ENCODE measurements at regions not wholly inside any gene's neighbourhood (a gene's known extent, or its start where the extent isn't known, plus 50 kb on each side); places are given as distances from the start of the nearest gene placed in this dataset.

DNA sequence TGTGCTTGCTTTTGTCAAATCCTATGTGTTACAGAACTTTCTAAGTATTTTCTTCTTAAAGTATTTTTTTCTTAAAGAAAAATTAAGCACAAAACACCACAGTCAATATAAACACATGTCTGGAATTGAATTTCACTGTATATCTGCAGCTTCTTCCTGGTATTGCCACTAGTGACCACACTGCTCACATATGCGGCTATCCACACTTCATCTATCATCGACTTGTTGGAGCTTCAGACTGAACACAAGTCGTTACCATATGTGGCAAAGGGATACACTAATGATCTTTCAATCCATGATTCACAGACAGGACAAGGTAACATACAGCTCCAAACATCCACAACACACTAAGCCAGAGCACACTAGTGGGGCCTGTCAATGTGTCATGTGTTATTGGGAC is 498.4 kb upstream of the ARGLU1 start:
- H3K79me2 ChIP-seq (replicated peaks; ENCODE audit: insufficient read depth, low read length) = no peaks in the 10 kb centered on the region
- no peak overlapping the region for H3K4me2 ChIP-seq (ENCODE audit: low read length)
- no peak overlapping the region for H3K9ac ChIP-seq (ENCODE audit: low read length)
- no peak overlapping the region for H3K27ac ChIP-seq (ENCODE audit: low read length)
- H3K4me3 ChIP-seq (ENCODE audit: low read length) = no peak overlapping the region
- no peaks in the 10 kb centered on the region for H3K36me3 ChIP-seq (ENCODE audit: insufficient read depth, low read length)
- H3K9me3 ChIP-seq (ENCODE audit: low read length) = no peaks in the 10 kb centered on the region
- H3K27me3 ChIP-seq (ENCODE audit: insufficient read depth, low read depth, low read length) = no peaks in the 10 kb centered on the region
- no peak overlapping the region for H2AFZ ChIP-seq (ENCODE audit: low read depth, low read length)
- H4K20me1 ChIP-seq (ENCODE audit: insufficient read depth) = no peaks in the 10 kb centered on the region
- H3F3A ChIP-seq (ENCODE audit: insufficient read depth, low read length, poor library complexity, severe bottlenecking) = no peaks in the 10 kb centered on the region
- H3K9me2 ChIP-seq (ENCODE audit: insufficient read depth, low read length) = no peaks in the 10 kb centered on the region
- TF ChIP-seq, protein P1, sequence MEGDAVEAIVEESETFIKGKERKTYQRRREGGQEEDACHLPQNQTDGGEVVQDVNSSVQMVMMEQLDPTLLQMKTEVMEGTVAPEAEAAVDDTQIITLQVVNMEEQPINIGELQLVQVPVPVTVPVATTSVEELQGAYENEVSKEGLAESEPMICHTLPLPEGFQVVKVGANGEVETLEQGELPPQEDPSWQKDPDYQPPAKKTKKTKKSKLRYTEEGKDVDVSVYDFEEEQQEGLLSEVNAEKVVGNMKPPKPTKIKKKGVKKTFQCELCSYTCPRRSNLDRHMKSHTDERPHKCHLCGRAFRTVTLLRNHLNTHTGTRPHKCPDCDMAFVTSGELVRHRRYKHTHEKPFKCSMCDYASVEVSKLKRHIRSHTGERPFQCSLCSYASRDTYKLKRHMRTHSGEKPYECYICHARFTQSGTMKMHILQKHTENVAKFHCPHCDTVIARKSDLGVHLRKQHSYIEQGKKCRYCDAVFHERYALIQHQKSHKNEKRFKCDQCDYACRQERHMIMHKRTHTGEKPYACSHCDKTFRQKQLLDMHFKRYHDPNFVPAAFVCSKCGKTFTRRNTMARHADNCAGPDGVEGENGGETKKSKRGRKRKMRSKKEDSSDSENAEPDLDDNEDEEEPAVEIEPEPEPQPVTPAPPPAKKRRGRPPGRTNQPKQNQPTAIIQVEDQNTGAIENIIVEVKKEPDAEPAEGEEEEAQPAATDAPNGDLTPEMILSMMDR (IDR thresholded peaks at IDR 0.05; ENCODE audit: poor library complexity, severe bottlenecking) = no peak
- TF ChIP-seq EZH2 (IDR thresholded peaks at IDR 0.05; ENCODE audit: borderline replicate concordance, insufficient read depth, low read length, poor library complexity, severe bottlenecking) (no peak), TAF1 (IDR thresholded peaks at IDR 0.05; ENCODE audit: low read depth) (no peak), SMC3 (conservative IDR thresholded peaks at IDR 0.05; ENCODE audit: poor library complexity) (no peak), EP300 (conservative IDR thresholded peaks at IDR 0.05; ENCODE audit: poor library complexity, severe bottlenecking) (no peak), POLR2AphosphoS5 (IDR thresholded peaks at IDR 0.05) (no peak), RAD21 (conservative IDR thresholded peaks at IDR 0.05) (no peak), MXI1 (conservative IDR thresholded peaks at IDR 0.05; ENCODE audit: poor library complexity, severe bottlenecking) (no peak)
- TF ChIP-seq, protein P2, sequence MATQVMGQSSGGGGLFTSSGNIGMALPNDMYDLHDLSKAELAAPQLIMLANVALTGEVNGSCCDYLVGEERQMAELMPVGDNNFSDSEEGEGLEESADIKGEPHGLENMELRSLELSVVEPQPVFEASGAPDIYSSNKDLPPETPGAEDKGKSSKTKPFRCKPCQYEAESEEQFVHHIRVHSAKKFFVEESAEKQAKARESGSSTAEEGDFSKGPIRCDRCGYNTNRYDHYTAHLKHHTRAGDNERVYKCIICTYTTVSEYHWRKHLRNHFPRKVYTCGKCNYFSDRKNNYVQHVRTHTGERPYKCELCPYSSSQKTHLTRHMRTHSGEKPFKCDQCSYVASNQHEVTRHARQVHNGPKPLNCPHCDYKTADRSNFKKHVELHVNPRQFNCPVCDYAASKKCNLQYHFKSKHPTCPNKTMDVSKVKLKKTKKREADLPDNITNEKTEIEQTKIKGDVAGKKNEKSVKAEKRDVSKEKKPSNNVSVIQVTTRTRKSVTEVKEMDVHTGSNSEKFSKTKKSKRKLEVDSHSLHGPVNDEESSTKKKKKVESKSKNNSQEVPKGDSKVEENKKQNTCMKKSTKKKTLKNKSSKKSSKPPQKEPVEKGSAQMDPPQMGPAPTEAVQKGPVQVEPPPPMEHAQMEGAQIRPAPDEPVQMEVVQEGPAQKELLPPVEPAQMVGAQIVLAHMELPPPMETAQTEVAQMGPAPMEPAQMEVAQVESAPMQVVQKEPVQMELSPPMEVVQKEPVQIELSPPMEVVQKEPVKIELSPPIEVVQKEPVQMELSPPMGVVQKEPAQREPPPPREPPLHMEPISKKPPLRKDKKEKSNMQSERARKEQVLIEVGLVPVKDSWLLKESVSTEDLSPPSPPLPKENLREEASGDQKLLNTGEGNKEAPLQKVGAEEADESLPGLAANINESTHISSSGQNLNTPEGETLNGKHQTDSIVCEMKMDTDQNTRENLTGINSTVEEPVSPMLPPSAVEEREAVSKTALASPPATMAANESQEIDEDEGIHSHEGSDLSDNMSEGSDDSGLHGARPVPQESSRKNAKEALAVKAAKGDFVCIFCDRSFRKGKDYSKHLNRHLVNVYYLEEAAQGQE (IDR thresholded peaks at IDR 0.05; ENCODE audit: borderline replicate concordance) = no peak

DNA sequence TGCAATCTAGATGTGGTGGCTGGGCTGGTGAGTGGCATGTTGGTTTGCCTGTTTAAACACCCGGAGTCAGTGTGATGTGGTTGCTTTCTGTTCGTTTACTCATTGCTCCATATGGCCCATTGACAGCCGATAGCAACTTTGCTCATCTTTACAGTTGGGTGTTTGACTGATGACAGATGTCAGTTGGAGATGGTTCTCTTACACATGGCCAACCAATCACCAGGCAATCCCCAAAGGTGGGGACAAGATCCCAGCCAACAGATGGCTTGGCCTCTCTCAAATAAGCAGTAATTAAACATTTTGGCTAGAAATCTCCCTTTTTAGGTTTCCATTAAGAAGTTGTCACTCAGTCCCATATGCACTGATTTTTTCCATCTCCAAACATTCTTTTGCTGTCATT is 497.1 kb upstream of the ARGLU1 start:
- Histone ChIP-seq H3K9me2 (ENCODE audit: insufficient read depth, low read length) (no peaks in the 10 kb centered on the region), H3K27ac (ENCODE audit: low read length) (no peak overlapping the region), H3K9me3 (ENCODE audit: low read length) (no peaks in the 10 kb centered on the region), H3F3A (ENCODE audit: insufficient read depth, low read length, poor library complexity, severe bottlenecking) (no peaks in the 10 kb centered on the region), H3K27me3 (ENCODE audit: insufficient read depth, low read depth, low read length) (no peaks in the 10 kb centered on the region), H2AFZ (ENCODE audit: low read depth, low read length) (no peak overlapping the region), H3K79me2 (replicated peaks; ENCODE audit: insufficient read depth, low read length) (no peaks in the 10 kb centered on the region), H4K20me1 (ENCODE audit: insufficient read depth) (no peaks in the 10 kb centered on the region), H3K4me3 (ENCODE audit: low read length) (no peak overlapping the region), H3K4me2 (ENCODE audit: low read length) (no peak overlapping the region), H3K36me3 (ENCODE audit: insufficient read depth, low read length) (no peaks in the 10 kb centered on the region), H3K9ac (ENCODE audit: low read length) (no peak overlapping the region)
- TF ChIP-seq, protein P1 (IDR thresholded peaks at IDR 0.05; ENCODE audit: poor library complexity, severe bottlenecking) = no peak
- no peak for TF ChIP-seq EZH2 (IDR thresholded peaks at IDR 0.05; ENCODE audit: borderline replicate concordance, insufficient read depth, low read length, poor library complexity, severe bottlenecking)
- TF ChIP-seq TAF1 (IDR thresholded peaks at IDR 0.05; ENCODE audit: low read depth) = no peak
- no peak for TF ChIP-seq SMC3 (conservative IDR thresholded peaks at IDR 0.05; ENCODE audit: poor library complexity)
- no peak for TF ChIP-seq POLR2AphosphoS5 (IDR thresholded peaks at IDR 0.05)
- no peak for TF ChIP-seq MXI1 (conservative IDR thresholded peaks at IDR 0.05; ENCODE audit: poor library complexity, severe bottlenecking)
- TF ChIP-seq EP300 (conservative IDR thresholded peaks at IDR 0.05; ENCODE audit: poor library complexity, severe bottlenecking) = no peak
- TF ChIP-seq RAD21 (conservative IDR thresholded peaks at IDR 0.05) = no peak
- TF ChIP-seq, protein P2 (IDR thresholded peaks at IDR 0.05; ENCODE audit: borderline replicate concordance) = no peak

Data from neural cell (in vitro differentiated cells).